ENCODE measurements at regions not wholly inside any gene's neighbourhood (a gene's known extent, or its start where the extent isn't known, plus 50 kb on each side); places are given as distances from the start of the nearest gene placed in this dataset.

- TF ChIP-seq EP300 (IDR thresholded peaks at IDR 0.05) (no peak), CTCF (IDR thresholded peaks at IDR 0.05) (no peak), POLR2A (IDR thresholded peaks at IDR 0.05) (no peak), POLR2AphosphoS5 (IDR thresholded peaks at IDR 0.05) (no peak)
These were observed 355.1 kb downstream of the PAX1 start for GRCh38 chr20:22060610-22061009.
